GM12875 (cell line): ENCODE measurements at regions not wholly inside any gene's neighbourhood (a gene's known extent, or its start where the extent isn't known, plus 50 kb on each side); places are given as distances from the start of the nearest gene placed in this dataset.

Experiments
- H3K4me3 ChIP-seq: one replicate; pipeline ENCODE4 v1.5.1; 2011; ENCODE audit warnings: low read depth, low read length, control low read depth
- TF ChIP-seq, protein P1 (sequence below): IDR thresholded peaks from 2 replicates; pipeline ENCODE4 v1.5.1; 2011; ENCODE audit warnings: low read depth, mild to moderate bottlenecking, control low read depth, inconsistent platforms, low read length, moderate library complexity, borderline replicate concordance; ENCODE audit not compliant: insufficient read depth

DNA sequence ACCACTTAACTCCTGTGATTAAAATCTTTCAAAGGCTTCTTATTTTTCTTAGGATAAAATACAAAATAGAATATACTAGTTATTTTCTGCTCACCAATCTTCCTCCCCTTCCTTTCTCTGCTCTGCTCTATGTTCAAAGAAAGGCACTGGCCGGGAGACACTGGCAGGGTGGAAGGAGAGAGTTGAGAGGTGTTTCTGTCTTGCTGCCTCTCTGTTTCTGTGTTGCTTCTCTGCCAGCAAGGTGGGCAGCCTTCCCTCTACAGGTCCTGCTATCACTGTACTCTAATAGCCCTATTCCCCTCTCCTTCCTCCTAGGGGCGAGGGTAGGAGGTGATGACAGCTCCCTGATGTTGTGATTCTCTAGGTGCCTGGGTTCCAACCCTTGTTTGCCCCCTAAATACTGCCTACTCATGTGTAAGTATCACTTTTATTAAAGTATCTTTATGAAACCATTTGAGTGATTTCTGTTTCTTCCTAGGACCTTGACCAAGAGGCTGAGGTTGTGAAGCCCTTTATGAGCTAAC lies 515.1 kb downstream of the TLE4 start:
- H3K4me3 ChIP-seq, result no peak overlapping the region

DNA sequence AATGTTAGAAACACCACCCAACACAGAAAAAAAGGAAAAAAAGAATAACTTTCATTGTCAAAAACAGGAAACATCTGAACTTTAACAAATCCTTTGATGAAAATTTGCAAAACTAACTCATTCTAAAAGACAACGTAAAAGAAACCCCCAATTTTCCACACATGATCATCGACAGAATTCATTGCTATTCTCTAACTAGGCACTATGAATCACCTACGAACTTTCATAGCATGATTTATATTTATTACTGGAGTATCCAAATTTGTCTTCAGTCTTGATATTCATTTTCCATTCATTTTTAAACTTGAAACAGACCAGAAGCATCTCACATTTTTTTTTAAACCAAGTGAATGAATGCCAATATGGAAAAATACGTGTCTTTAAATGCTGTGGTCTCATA lies 514.6 kb downstream of the TLE4 start:
- TF ChIP-seq, protein P1, sequence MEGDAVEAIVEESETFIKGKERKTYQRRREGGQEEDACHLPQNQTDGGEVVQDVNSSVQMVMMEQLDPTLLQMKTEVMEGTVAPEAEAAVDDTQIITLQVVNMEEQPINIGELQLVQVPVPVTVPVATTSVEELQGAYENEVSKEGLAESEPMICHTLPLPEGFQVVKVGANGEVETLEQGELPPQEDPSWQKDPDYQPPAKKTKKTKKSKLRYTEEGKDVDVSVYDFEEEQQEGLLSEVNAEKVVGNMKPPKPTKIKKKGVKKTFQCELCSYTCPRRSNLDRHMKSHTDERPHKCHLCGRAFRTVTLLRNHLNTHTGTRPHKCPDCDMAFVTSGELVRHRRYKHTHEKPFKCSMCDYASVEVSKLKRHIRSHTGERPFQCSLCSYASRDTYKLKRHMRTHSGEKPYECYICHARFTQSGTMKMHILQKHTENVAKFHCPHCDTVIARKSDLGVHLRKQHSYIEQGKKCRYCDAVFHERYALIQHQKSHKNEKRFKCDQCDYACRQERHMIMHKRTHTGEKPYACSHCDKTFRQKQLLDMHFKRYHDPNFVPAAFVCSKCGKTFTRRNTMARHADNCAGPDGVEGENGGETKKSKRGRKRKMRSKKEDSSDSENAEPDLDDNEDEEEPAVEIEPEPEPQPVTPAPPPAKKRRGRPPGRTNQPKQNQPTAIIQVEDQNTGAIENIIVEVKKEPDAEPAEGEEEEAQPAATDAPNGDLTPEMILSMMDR, result no peak
- H3K4me3 ChIP-seq, result no peak overlapping the region

More for the DNA sequence above, 515.1 kb downstream of the TLE4 start:
- TF ChIP-seq, protein P1, result no peak

DNA sequence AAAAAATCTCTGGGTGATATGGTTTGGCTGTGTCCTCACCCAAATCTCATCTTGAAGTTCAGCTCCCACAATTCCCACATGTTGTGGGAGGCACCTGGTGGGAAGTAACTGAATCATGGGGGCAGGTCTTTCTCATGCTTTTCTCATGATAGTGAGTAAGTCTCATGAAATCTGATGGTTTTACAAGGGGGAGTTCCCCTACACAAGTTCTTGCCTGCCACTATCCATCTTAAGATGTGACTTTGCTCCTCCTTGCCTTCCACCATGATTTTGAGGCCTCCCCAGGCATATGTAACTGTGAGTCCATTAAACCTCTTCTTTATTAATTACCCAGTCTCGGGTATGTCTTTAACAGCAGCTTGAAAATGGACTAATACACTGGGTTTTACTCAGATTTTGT lies 513.9 kb downstream of the TLE4 start:
- TF ChIP-seq, protein P1, result no peak
- no peak overlapping the region for H3K4me3 ChIP-seq

DNA sequence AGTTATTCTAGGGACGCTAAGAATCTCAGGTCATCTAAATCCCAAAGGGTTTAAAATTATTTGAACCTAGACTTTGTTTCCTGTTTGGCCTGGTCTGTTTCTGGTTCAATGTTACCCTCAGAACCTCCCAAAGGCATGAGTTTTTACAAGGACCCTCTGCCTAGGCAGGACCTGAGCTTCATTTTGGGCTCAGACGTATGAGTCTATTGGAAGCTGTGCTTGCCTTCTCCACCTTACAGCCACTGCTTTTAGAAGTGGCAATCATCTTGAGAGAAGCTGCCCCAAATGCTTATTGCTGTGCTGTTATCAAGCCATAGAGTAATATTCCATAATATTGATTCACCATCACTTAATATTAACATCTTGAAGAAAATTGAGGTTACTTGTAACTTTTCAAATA lies 510.4 kb downstream of the TLE4 start:
- TF ChIP-seq, protein P1, result no peak

DNA sequence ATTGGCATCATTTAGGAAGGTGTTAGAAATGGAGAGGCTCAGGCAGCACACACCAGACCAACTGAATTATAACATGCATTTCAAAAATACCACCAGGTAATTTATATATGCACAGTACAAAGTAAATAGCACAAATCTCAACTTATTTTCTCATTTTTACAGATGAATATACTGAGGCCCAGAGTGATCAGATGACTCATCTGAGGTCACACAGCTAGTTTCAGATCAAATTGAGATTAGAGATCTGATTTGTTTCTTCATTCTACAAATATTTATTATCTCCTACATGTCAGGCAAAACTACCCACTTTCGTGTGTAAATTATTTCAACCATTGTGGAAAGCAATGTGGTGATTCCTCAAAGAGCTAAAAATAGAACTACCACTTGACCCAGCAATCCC lies 507.1 kb downstream of the TLE4 start:
- TF ChIP-seq, protein P1, result no peak
- no peak overlapping the region for H3K4me3 ChIP-seq

More for the DNA sequence above, 510.4 kb downstream of the TLE4 start:
- H3K4me3 ChIP-seq, result no peak overlapping the region

DNA sequence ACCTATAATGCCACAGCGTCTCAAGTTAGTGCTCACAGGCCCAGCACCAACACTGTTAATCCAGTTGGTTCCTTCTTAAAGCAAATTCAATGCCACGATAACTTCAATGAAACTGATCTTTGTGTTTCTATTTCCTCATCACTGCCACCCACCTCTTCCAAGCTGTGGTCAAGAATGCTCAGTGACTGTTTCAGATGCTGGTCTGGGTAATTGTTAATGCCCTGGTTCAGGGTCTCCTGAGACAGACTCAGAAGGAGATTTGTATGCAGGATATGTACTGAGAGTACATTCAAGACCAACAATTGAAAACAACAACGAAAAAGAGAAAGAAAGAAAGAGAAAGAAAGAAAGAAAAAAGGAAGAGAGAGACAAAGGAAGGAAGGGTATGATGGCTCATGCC lies 505.3 kb downstream of the TLE4 start:
- TF ChIP-seq, protein P1, result no peak
- H3K4me3 ChIP-seq, result no peak overlapping the region

DNA sequence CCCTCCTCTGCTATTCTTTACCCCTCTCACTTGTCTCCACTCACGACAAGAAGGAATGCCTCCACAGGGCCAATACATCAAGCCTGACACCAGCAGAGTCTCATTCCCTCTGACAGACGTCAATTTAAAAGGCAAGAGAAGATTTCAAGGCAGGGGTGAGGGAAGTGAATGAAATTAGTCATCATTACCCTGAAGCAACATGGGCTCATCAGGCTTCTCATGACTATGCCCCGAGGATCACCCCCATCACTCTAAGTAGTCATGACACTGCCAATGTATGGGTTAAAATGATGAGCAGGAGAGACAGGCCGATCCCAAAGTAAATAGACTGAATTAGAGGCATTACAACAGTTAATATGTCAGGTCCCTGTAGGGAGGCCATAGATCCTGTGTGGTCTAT lies 504.4 kb downstream of the TLE4 start:
- no peak overlapping the region for H3K4me3 ChIP-seq
- TF ChIP-seq, protein P1, result no peak
